Psoas muscle (tissue), 7 donors: ENCODE measurements at regions not wholly inside any gene's neighbourhood (a gene's known extent, or its start where the extent isn't known, plus 50 kb on each side); places are given as distances from the start of the nearest gene placed in this dataset.

Experiments used
- ATAC-seq, 4 donors: fragments of 200-7000 bp; cut with Tn5 transposase; one replicate each; pipeline ENCODE4 v1.9.1; 2020; ENCODE audit warnings: moderate library complexity in 3 of 4, mild to moderate bottlenecking in 2 of 4
- DNase-seq, 2 donors: peaks; one replicate each; pipeline ENCODE4 v3.0.0-alpha.2; 2020
- H3K27ac ChIP-seq: fragments of 200-600 bp; one replicate; pipeline ENCODE4 v1.8.0; 2022
- H3K27me3 ChIP-seq, 3 donors: fragments of 200-600 bp in 1 of 3; one replicate each; pipeline versions ENCODE4 v1.6.1 to v1.8.0; 2013 to 2022; ENCODE audit warnings: low read length in 2 of 3, mild to moderate bottlenecking in 2 of 3, moderate library complexity in 1 of 3; ENCODE audit not compliant: insufficient read depth in 3 of 3
- H3K36me3 ChIP-seq, 2 donors: fragments of 200-600 bp in 1 of 2; one replicate each; pipeline versions ENCODE4 v1.6.1 to v1.8.0; 2013 to 2022; ENCODE audit warnings: low read depth in 1 of 2, mild to moderate bottlenecking in 1 of 2, moderate library complexity in 1 of 2; ENCODE audit not compliant: insufficient read depth in 1 of 2
- H3K4me1 ChIP-seq: fragments of 200-600 bp; one replicate; pipeline ENCODE4 v1.8.0; 2022
- H3K4me3 ChIP-seq: fragments of 200-600 bp; one replicate; pipeline ENCODE4 v1.8.0; 2022; ENCODE audit warnings: mild to moderate bottlenecking
- H3K9me3 ChIP-seq: fragments of 200-600 bp; one replicate; pipeline ENCODE4 v1.8.0; 2022
- WGBS, 3 donors: extraction: QIAGEN DNeasy Blood & Tissue Kit; methylation state at CpG; one replicate each; pipeline versions ENCODE4 v1.1.6 to v1.1.7; 2013; 5-methylcytosine and 5-hydroxymethylcytosine counted together
- intact Hi-C, 2 donors: fragments of 100-400 bp; cut with DNase I; formaldehyde crosslinking; loops; one replicate each; pipeline versions ENCODE4 v1.11.0 to v1.14.2; 2022
- TF ChIP-seq, protein P1 (sequence below): fragments of 200-600 bp; IDR thresholded peaks from one replicate; pipeline ENCODE4 v1.8.0; 2022; ENCODE audit warnings: antibody characterized with exemption
- donor health status: healthy with polysubstance abuse.
- donor health status: DM: no; HTN: no; CAD: no; lungs with moderate emphysema.
- donor health status: Bipolar disorder and iron deficiency.
- donor health status: healthy.
- donor health status: DM: yes; HTN: yes; CAD: no.
- donor health status: DM: no; HTN: no; CAD: no.
- donor health status: DM: yes; HTN: yes; CAD: no.

- Histone ChIP-seq H3K36me3 (no peaks in the 10 kb centered on the region), H3K27ac (no peak overlapping the region), H3K27me3 (no peaks in the 10 kb centered on the region), H3K4me3 (no peak overlapping the region), H3K9me3 (no peaks in the 10 kb centered on the region), H3K4me1 (no peaks in the 10 kb centered on the region)
- DNase-seq (no peak), ATAC-seq (no peak)
- TF ChIP-seq, protein P1, sequence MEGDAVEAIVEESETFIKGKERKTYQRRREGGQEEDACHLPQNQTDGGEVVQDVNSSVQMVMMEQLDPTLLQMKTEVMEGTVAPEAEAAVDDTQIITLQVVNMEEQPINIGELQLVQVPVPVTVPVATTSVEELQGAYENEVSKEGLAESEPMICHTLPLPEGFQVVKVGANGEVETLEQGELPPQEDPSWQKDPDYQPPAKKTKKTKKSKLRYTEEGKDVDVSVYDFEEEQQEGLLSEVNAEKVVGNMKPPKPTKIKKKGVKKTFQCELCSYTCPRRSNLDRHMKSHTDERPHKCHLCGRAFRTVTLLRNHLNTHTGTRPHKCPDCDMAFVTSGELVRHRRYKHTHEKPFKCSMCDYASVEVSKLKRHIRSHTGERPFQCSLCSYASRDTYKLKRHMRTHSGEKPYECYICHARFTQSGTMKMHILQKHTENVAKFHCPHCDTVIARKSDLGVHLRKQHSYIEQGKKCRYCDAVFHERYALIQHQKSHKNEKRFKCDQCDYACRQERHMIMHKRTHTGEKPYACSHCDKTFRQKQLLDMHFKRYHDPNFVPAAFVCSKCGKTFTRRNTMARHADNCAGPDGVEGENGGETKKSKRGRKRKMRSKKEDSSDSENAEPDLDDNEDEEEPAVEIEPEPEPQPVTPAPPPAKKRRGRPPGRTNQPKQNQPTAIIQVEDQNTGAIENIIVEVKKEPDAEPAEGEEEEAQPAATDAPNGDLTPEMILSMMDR = no peak
- intact Hi-C loops = no loop called here
- 52 to 56% (median 52%) methylated on average over 5 of the region's 5 CpGs for WGBS, 3 donors
Observed at GRCh38 chr4:32735856-32736590, 2015.9 kb downstream of the PCDH7 start.

GRCh38 chr4:32744211-32744610 is 2024.0 kb downstream of the PCDH7 start:
- H3K36me3 ChIP-seq = no peaks in the 10 kb centered on the region
- no peaks in the 10 kb centered on the region for H3K9me3 ChIP-seq
- H3K4me1 ChIP-seq = no peaks in the 10 kb centered on the region
- no peaks in the 10 kb centered on the region for H3K27me3 ChIP-seq
- no peak overlapping the region for H3K27ac ChIP-seq
- intact Hi-C loops = no loop called here
- DNase-seq = no peak
- no peak for ATAC-seq
- TF ChIP-seq, protein P1 = no peak
- no peak overlapping the region for H3K4me3 ChIP-seq
- WGBS, 3 donors = 72 to 93% (median 88%) methylated on average over 2 of the region's 2 CpGs

GRCh38 chr4:32745351-32745750 is 2025.2 kb downstream of the PCDH7 start:
- no peak for DNase-seq
- no peaks in the 10 kb centered on the region for H3K36me3 ChIP-seq
- H3K4me1 ChIP-seq = no peaks in the 10 kb centered on the region
- intact Hi-C loops = no loop called here
- H3K9me3 ChIP-seq = no peaks in the 10 kb centered on the region
- ATAC-seq = no peak
- TF ChIP-seq, protein P1 = no peak
- no peak overlapping the region for H3K4me3 ChIP-seq
- H3K27ac ChIP-seq = no peak overlapping the region
- 79 to 91% (median 83%) methylated on average over 1 of the region's 1 CpG for WGBS, 3 donors
- no peaks in the 10 kb centered on the region for H3K27me3 ChIP-seq

- WGBS, 3 donors = 89 to 94% (median 93%) methylated on average over 13 of the region's 13 CpGs
- Histone ChIP-seq H3K4me1 (no peaks in the 10 kb centered on the region), H3K27me3 (no peaks in the 10 kb centered on the region), H3K27ac (no peak overlapping the region), H3K9me3 (no peaks in the 10 kb centered on the region), H3K36me3 (no peaks in the 10 kb centered on the region), H3K4me3 (no peak overlapping the region)
- intact Hi-C loops = no loop called here
- TF ChIP-seq, protein P1 = no peak
- ATAC-seq = no peak
- no peak for DNase-seq
Observed at GRCh38 chr4:32748061-32748460, 2027.9 kb downstream of the PCDH7 start.

GRCh38 chr4:32748498-32748897 is 2028.3 kb downstream of the PCDH7 start:
- TF ChIP-seq, protein P1 = no peak
- Histone ChIP-seq H3K27me3 (no peaks in the 10 kb centered on the region), H3K36me3 (no peaks in the 10 kb centered on the region), H3K4me3 (no peak overlapping the region), H3K9me3 (peaks cover 2% of the 10 kb centered on the region), H3K4me1 (no peaks in the 10 kb centered on the region), H3K27ac (no peak overlapping the region)
- DNase-seq (no peak), ATAC-seq (no peak)
- 69 to 75% (median 74%) methylated on average over 9 of the region's 9 CpGs for WGBS, 3 donors
- intact Hi-C loops = no loop called here
